ENCODE measurements at regions not wholly inside any gene's neighbourhood (a gene's known extent, or its start where the extent isn't known, plus 50 kb on each side); places are given as distances from the start of the nearest gene placed in this dataset.
"Not testable (repeated sequence)": the region's sequence is repeated elsewhere in the genome, so short reads cannot be mapped to it uniquely, and the experiment has no call there.

DNA sequence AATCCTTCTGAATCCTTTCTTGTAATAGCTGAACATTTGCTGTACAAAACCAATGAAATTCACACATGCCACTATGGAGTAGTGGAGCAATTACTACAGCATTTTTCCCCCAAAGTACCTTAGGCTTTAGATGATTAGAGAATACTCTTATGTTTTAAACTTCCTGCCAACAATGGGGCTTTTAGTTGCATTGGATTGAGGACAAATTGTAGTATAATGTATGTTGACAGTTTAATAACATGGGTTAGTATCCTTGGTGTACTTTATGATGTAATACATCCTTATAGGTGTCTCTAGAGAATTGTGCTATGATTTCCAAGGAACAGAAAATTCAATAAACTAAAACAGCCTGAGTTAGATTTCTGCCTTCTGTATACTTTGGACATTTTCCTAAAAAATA is 422.7 kb upstream of the GRAMD2B start:
- H3K4me3 Mint-ChIP-seq, result no peak overlapping the region
- H3K36me3 Mint-ChIP-seq, result no peaks in the 10 kb centered on the region
- ATAC-seq, result no peak
- no peak overlapping the region for H3K27ac Mint-ChIP-seq
- H3K4me1 Mint-ChIP-seq, result no peaks in the 10 kb centered on the region
- no peaks in the 10 kb centered on the region for H3K9me3 Mint-ChIP-seq
- no peaks in the 10 kb centered on the region for H3K27me3 Mint-ChIP-seq

DNA sequence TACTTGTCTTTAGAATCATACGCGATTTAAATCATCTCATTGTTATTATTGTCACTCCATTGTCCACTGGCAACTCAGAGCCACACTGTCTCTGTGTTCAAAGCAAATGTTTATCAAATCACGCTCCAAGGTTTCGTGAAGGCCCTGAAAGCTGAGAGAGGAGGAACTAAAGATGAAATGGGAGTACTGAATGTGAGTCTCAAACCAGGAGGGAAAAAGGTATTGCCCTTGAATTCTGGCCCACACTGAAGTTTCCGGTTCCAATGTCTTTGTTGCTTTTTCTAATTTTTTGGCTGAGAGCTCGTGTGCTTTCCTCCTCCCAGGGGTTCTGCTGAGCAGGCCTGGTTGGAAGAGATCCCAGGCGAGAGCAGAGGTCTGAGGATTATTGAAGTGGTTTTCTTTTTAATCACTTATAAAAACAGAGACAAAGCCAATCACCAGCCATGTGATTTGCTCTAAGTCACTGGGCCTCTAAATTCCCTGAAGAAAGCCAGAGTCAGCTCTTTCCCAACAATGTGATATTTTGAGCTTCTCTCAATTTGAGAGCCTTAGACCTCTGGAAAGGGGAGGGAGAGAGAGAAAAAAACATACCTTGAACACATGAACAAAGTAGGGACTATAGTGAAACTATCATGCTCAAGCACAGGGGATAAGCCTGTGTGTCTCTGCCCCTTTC is 420.8 kb upstream of the GRAMD2B start:
- H3K4me1 Mint-ChIP-seq, result no peaks in the 10 kb centered on the region
- no peaks in the 10 kb centered on the region for H3K36me3 Mint-ChIP-seq
- no peaks in the 10 kb centered on the region for H3K9me3 Mint-ChIP-seq
- ATAC-seq, result no peak
- no peak overlapping the region for H3K27ac Mint-ChIP-seq
- no peaks in the 10 kb centered on the region for H3K27me3 Mint-ChIP-seq
- no peak overlapping the region for H3K4me3 Mint-ChIP-seq

DNA sequence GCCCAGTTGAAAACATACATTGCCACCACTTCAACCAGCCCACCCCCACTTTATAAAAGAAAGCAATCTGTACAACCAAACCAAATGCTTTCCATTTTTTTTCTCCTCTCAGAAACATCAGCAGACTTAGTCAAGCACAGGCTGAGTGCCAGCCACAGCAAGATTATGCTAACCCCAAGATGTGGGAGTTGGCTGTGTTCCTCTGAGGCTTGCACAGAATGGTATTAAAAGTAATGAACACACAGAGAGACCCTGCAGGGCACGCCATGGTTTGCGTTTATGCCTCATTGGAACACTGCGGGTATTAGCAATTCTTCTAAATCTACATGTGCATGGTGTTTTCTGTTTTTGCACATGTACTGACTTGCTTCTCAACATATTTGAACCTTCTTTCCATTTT is 419.9 kb upstream of the GRAMD2B start:
- H3K4me3 Mint-ChIP-seq, result no peak overlapping the region
- ATAC-seq, result no peak

DNA sequence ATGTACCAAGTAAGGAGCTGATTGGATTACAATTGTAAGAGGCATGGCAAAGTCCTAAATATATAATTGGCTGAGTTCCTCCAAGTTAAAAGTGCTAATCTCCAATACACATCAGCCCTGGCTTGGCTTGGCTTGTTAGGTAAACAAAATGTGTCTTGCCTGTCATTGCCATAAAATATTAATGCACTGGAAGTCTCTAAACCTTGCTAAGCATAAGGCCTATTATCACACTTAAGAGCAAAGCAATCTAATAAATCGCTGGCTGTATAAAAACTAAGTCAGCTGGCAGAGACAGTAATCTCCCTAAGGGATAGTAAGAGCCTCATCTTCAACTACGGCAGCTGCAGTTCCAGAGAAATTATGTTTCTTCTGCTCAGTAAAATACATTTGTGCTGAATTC is 418.6 kb upstream of the GRAMD2B start:
- Mint-ChIP-seq H3K9me3 (no peaks in the 10 kb centered on the region), H3K4me3 (no peak overlapping the region), H3K27ac (no peak overlapping the region), H3K4me1 (no peaks in the 10 kb centered on the region), H3K36me3 (no peaks in the 10 kb centered on the region), H3K27me3 (no peaks in the 10 kb centered on the region)
- ATAC-seq, result no peak

More for the DNA sequence above, 419.9 kb upstream of the GRAMD2B start:
- Mint-ChIP-seq H3K27me3 (no peaks in the 10 kb centered on the region), H3K9me3 (no peaks in the 10 kb centered on the region), H3K4me1 (no peaks in the 10 kb centered on the region), H3K27ac (no peak overlapping the region), H3K36me3 (no peaks in the 10 kb centered on the region)

DNA sequence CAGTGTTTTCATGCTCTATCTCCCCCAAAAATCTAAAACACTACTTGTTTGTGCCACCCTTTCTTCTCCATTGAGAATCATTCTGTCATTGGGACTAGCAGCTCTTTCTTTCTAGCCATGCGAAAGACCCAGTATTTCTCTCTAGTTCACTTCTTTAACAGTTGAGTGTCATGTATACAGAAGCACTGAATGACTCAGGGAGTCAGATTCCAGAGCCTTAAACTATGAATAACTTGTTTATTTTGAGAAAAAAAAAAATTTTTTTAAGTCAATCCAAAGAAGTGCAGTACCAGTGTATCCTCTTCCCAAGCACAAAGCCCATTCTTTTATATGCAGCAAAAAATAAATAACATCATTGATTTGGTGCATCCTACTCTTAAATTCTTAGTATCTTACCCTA is 415.4 kb upstream of the GRAMD2B start:
- H3K9me3 Mint-ChIP-seq, result no peaks in the 10 kb centered on the region
- no peak for ATAC-seq
- H3K4me1 Mint-ChIP-seq, result no peaks in the 10 kb centered on the region
- H3K36me3 Mint-ChIP-seq, result no peaks in the 10 kb centered on the region
- H3K27me3 Mint-ChIP-seq, result no peaks in the 10 kb centered on the region
- no peak overlapping the region for H3K4me3 Mint-ChIP-seq
- no peak overlapping the region for H3K27ac Mint-ChIP-seq

DNA sequence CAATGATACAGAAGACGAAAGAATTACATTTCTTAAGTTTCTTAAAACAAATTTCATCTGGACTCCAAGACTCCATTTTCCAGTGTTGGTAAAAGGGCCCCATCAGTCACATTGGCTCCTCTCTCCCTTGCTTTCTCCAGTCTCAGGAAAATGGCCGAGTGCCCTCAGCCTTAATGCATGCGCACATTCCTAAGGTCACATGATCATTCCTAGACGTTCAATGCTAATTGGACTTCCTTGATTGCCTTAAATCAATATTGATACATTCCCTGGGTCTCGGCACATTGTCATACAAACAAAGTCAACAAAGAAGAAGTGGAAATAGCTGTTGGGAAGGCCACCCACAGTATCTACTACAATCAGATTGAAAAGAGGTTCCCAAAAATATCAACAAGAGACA is 413.6 kb upstream of the GRAMD2B start:
- Mint-ChIP-seq H3K27me3 (no peaks in the 10 kb centered on the region), H3K4me3 (no peak overlapping the region), H3K27ac (no peak overlapping the region), H3K4me1 (no peaks in the 10 kb centered on the region), H3K36me3 (no peaks in the 10 kb centered on the region), H3K9me3 (no peaks in the 10 kb centered on the region)
- no peak for ATAC-seq

DNA sequence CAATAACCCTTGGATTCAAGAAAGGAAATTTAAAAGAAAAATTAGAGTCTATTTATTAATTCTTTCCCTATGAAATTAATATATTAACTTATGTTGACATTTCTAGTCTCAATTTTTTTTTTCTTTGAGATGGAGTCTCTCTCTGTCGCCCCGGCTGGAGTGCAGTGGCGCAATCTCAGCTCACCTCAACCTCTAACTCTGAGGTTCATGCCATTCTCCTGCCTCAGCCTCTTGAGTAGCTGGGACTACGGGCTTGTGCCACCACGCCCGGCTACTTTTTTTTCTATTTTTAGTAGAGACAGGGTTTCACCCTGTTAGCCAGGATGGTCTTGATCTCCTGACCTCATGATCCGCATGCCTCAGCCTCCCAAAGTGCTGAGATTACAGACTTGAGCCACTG is 411.7 kb upstream of the GRAMD2B start:
- H3K27me3 Mint-ChIP-seq, ATAC-seq, H3K9me3 Mint-ChIP-seq, H3K36me3 Mint-ChIP-seq, H3K27ac Mint-ChIP-seq, H3K4me1 Mint-ChIP-seq, H3K4me3 Mint-ChIP-seq: not testable (repeated sequence)

DNA sequence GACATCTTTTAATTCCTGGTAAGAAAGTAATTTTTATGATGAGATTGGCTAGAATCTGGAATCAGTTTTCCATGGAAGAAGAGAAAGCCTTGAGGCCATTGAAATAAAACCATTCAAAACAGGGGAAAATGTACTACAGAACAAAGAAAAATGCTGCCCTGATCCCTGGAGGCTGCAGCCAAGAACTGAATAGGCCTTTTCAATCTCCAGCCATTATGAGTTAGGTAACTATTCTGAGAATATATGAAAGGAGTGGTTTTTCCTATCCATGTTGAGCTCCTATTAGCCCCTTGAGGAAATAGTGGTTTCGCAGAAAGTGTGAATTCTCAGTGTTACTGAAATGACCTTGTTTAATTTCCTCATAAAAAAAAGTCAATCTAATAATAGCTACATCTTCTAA is 408.5 kb upstream of the GRAMD2B start:
- Mint-ChIP-seq H3K4me1 (no peaks in the 10 kb centered on the region), H3K9me3 (no peaks in the 10 kb centered on the region), H3K27ac (no peak overlapping the region), H3K4me3 (no peak overlapping the region), H3K36me3 (no peaks in the 10 kb centered on the region), H3K27me3 (no peaks in the 10 kb centered on the region)
- ATAC-seq, result no peak

DNA sequence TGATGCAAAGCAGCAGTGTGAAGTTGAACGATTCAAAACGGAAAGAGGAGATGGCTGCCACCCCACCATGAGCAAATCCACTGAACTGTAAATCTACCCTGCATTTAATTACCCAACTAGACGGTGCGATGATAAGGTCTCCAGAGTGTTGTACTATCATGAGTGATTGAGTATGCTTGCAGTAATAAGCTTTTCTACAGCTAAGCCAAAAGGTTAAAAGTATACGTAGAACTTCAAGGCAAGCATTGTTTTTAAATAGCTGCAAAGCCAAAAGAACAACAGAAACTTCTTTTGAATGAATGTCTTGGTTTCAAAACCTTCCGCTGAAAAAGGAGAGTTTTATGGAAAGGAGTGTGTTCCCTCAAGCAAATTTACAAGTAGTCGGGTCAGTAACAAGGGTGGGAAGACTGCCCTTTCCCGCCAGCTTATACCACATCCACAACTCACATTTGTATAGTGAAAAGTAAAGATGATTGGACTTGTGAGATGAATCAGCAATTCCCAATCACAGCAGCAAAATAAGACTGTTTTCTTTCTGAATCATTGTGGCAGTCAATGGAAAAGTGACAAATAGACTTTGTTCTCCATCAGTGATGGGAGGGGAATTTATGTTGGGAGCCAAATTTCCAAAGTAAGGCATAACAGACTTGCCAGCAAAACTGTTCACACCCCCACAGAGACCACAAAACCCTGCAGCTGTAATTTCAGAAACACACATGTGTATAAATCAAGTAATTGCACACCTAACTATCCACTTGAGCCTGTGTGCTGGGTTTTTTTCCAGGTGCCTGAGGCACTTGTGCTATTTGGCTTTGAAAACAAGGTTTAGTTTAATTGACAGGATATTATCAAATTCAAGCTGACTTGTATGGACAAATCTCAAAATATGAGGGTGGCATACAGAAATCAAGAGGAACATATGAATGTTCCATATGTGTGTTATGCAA is 407.7 kb upstream of the GRAMD2B start:
- Mint-ChIP-seq H3K27ac (no peak overlapping the region), H3K4me1 (no peaks in the 10 kb centered on the region), H3K27me3 (no peaks in the 10 kb centered on the region), H3K9me3 (no peaks in the 10 kb centered on the region), H3K36me3 (no peaks in the 10 kb centered on the region), H3K4me3 (no peak overlapping the region)
- no peak for ATAC-seq

DNA sequence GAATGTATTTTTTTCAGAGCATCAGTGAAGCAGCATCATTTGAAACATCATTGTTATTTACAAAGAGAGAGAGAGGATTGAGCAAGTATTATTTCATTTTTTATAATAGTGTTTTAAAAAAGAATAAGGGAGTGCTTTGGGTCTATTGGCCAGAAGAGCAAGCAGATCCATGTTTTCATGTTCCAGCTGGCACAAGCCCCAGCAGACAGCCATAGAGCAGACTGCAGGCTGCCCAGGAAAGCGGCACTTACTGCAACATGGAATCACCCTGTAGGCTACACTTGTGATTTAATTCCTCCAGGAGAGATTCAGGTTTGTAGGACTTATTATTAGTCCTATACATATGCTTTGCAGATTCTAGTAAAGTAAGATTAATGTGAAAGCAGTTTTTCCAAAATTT is 407.0 kb upstream of the GRAMD2B start:
- Mint-ChIP-seq H3K27ac (no peak overlapping the region), H3K27me3 (peaks cover 2% of the 10 kb centered on the region), H3K4me1 (no peaks in the 10 kb centered on the region), H3K36me3 (no peaks in the 10 kb centered on the region), H3K4me3 (no peak overlapping the region), H3K9me3 (no peaks in the 10 kb centered on the region)
- ATAC-seq, result no peak

DNA sequence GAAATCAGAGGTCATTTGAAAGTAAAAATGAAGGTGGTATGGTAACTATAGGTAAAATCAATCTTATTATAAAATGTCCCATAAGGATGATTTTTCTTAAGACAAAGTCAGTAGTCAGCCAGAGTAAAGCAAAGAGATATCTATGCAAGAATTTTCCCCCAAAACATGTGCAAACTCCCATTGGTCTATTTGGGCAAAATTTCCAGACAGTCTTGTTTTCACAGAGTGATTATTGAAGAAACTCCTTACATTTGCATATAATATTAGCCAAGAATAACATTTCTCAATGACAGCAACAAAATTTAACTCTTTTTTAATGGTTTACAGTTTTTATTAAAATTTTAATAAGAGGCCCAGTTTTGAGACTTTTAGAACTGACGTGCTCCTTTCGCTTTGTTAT is 406.1 kb upstream of the GRAMD2B start:
- H3K4me3 Mint-ChIP-seq, result no peak overlapping the region
- no peaks in the 10 kb centered on the region for H3K36me3 Mint-ChIP-seq
- H3K27ac Mint-ChIP-seq, result no peak overlapping the region
- H3K4me1 Mint-ChIP-seq, result no peaks in the 10 kb centered on the region
- no peaks in the 10 kb centered on the region for H3K9me3 Mint-ChIP-seq
- no peak for ATAC-seq
- peaks cover 10% of the 10 kb centered on the region for H3K27me3 Mint-ChIP-seq

DNA sequence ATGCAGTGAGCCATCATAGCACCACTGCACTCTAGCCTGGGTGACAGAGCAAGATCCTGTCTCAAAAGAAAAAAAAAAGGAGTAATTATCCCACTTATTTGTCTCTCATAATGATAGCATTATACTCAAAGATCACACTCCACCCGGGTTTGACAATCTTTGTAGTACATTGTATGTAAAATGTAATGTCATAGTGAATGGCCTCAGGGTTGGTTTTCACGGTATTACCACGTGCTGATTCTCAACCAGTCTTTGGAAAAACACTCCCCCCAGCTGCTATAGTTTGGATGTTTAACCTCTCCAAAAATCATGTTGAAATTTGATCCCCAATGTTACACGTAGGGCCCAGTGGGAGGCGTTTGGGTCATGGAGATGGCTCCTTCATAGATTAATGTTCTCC is 402.4 kb upstream of the GRAMD2B start:
- no peak for ATAC-seq
- no peaks in the 10 kb centered on the region for H3K4me1 Mint-ChIP-seq
- no peaks in the 10 kb centered on the region for H3K9me3 Mint-ChIP-seq
- no peaks in the 10 kb centered on the region for H3K36me3 Mint-ChIP-seq
- H3K4me3 Mint-ChIP-seq, result no peak overlapping the region
- H3K27ac Mint-ChIP-seq, result no peak overlapping the region
- peaks cover 19% of the 10 kb centered on the region for H3K27me3 Mint-ChIP-seq

DNA sequence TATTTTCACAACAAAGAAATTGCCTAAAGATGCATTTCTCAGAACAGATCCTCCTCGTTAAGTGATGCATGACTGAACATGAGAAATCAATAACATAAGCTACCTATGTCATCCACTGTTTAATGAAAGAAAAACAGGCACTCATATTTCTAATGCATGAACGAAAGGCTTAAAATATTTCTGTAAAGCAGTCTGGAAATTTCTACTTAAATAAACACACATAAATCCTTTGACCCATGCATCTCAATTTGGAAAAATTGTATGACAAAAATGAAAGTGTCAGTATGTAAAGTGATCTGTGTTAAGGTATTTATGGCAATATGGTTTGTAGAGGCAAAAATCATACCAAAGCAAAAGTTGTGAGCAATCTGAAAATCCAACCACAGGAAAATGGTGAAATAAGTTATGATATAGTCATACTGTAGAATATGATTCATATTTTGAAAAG is 399.2 kb upstream of the GRAMD2B start:
- no peak overlapping the region for H3K27ac Mint-ChIP-seq
- H3K4me3 Mint-ChIP-seq, result no peak overlapping the region
- H3K9me3 Mint-ChIP-seq, result peaks cover 9% of the 10 kb centered on the region
- no peak for ATAC-seq
- no peaks in the 10 kb centered on the region for H3K4me1 Mint-ChIP-seq
- peaks cover 30% of the 10 kb centered on the region for H3K27me3 Mint-ChIP-seq
- H3K36me3 Mint-ChIP-seq, result no peaks in the 10 kb centered on the region

DNA sequence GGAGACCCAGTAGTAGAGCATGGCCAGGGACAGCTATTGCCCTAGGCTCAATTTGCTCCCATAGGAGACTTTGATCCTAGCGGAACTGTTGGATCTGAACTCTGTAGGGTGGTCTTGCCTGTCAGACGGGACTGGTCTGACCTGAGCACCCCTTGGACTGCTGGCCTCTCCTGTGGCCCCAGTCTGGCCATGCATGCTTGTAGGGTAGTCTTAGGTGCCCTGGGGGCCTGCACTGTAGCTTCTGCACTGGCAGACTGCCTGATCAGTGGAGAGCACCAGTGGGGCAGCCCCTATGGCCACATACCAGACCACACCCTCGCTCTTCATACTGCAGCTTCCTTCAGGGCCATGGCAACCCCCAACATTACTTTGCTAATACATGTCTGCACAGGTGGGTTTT is 396.1 kb upstream of the GRAMD2B start:
- ATAC-seq, result peak; percentile 8
- Mint-ChIP-seq H3K4me1 (no peaks in the 10 kb centered on the region), H3K27ac (no peak overlapping the region), H3K27me3 (peaks cover 19% of the 10 kb centered on the region), H3K4me3 (no peak overlapping the region), H3K9me3 (peaks cover 21% of the 10 kb centered on the region), H3K36me3 (no peaks in the 10 kb centered on the region)

DNA sequence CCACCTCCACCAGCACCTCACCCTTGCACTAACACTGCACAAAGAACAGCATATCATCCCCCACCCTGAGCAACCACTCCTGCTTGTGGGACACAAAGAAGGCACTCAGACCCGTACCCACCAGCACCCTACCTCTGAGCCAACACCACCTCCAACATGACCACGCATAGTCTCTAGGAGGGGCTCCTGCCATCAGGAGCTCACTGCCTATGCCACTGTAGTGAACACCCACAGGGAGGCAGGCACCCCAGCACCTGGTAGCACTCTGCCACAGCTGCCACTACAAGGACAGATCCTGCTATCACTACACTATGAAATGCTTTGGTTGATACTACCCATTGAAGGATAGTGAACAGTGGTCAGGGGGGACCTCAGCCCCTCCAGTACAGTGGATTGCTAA is 395.6 kb upstream of the GRAMD2B start:
- no peaks in the 10 kb centered on the region for H3K4me1 Mint-ChIP-seq
- no peaks in the 10 kb centered on the region for H3K36me3 Mint-ChIP-seq
- H3K9me3 Mint-ChIP-seq, result peaks cover 21% of the 10 kb centered on the region
- H3K27ac Mint-ChIP-seq, result no peak overlapping the region
- peaks cover 14% of the 10 kb centered on the region for H3K27me3 Mint-ChIP-seq
- H3K4me3 Mint-ChIP-seq, result no peak overlapping the region
- ATAC-seq, result no peak

DNA sequence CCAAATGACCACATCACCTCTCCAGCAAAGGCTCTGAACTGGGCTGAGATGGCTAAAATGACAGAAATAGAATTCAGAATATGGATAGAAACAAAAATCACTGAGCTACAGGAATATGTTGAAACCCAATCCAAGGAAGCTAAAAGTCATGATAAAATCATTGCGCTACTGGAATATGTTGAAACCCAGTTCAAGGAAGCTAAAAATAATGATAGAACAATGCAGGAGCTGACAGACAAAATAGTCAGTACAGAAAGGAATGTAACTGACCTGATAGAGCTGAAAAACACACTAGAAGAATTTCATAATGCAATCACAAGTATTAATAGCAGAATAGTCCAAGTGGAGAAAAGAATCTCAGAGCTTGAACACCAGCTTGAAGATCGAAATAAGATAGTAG is 394.9 kb upstream of the GRAMD2B start:
- Mint-ChIP-seq H3K9me3 (peaks cover 21% of the 10 kb centered on the region), H3K36me3 (no peaks in the 10 kb centered on the region)
- no peak for ATAC-seq

More for the DNA sequence above, 394.9 kb upstream of the GRAMD2B start:
- H3K4me1 Mint-ChIP-seq, result no peaks in the 10 kb centered on the region
- no peak overlapping the region for H3K27ac Mint-ChIP-seq
- H3K27me3 Mint-ChIP-seq, result peaks cover 13% of the 10 kb centered on the region
- H3K4me3 Mint-ChIP-seq, result no peak overlapping the region
